NB4 (cell line): ENCODE measurements at regions not wholly inside any gene's neighbourhood (a gene's known extent, or its start where the extent isn't known, plus 50 kb on each side); places are given as distances from the start of the nearest gene placed in this dataset.

ENCODE experiments used
- DNase-seq: peaks from one replicate; pipeline ENCODE4 v3.0.0; 2010; ENCODE audit warnings: low read depth
- H3K4me3 ChIP-seq: one replicate; pipeline ENCODE4 v1.5.1; 2011; ENCODE audit warnings: mild to moderate bottlenecking, low read depth, low read length, moderate library complexity
- MYC ChIP-seq: IDR thresholded peaks from 2 replicates; pipeline ENCODE4 v1.6.1; 2011; ENCODE audit warnings: low read depth, low read length
- POLR2A ChIP-seq: IDR thresholded peaks from 2 replicates; pipeline ENCODE4 v1.6.1; 2011; ENCODE audit warnings: mild to moderate bottlenecking; ENCODE audit not compliant: insufficient read length; ENCODE audit errors: extremely low read depth
- TF ChIP-seq, protein P1 (sequence below): IDR thresholded peaks from 2 replicates; pipeline ENCODE4 v1.6.1; 2011; ENCODE audit warnings: low read depth, low read length
- TF ChIP-seq, protein P2 (sequence below): IDR thresholded peaks from one replicate; pipeline ENCODE4 v1.5.1; 2012; ENCODE audit warnings: low read depth, low read length

DNA sequence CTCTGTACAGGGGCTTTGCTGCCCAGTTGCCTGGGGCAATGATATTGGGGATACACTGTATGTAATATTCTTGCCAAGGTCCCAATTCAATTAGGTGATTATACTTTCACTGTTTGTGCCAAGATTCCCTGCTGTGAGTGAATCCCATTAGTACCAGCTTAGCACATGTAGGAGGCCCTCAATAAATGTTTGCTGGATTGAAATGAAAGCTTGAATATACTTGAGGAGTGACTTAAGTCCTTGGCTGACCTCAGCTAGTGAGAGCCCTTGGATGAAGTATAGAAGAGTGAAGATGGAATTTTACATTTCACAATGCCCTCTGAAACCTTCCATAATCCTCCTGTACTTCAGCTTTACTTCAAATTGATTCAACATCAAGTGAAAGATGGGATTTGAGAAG lies 102.9 kb downstream of the GATA6 start:
- no peak overlapping the region for H3K4me3 ChIP-seq
- TF ChIP-seq MYC (no peak), POLR2A (no peak)
- TF ChIP-seq, protein P1, sequence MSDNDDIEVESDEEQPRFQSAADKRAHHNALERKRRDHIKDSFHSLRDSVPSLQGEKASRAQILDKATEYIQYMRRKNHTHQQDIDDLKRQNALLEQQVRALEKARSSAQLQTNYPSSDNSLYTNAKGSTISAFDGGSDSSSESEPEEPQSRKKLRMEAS: no peak
- TF ChIP-seq, protein P2, sequence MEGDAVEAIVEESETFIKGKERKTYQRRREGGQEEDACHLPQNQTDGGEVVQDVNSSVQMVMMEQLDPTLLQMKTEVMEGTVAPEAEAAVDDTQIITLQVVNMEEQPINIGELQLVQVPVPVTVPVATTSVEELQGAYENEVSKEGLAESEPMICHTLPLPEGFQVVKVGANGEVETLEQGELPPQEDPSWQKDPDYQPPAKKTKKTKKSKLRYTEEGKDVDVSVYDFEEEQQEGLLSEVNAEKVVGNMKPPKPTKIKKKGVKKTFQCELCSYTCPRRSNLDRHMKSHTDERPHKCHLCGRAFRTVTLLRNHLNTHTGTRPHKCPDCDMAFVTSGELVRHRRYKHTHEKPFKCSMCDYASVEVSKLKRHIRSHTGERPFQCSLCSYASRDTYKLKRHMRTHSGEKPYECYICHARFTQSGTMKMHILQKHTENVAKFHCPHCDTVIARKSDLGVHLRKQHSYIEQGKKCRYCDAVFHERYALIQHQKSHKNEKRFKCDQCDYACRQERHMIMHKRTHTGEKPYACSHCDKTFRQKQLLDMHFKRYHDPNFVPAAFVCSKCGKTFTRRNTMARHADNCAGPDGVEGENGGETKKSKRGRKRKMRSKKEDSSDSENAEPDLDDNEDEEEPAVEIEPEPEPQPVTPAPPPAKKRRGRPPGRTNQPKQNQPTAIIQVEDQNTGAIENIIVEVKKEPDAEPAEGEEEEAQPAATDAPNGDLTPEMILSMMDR: no peak
- DNase-seq: no peak

DNA sequence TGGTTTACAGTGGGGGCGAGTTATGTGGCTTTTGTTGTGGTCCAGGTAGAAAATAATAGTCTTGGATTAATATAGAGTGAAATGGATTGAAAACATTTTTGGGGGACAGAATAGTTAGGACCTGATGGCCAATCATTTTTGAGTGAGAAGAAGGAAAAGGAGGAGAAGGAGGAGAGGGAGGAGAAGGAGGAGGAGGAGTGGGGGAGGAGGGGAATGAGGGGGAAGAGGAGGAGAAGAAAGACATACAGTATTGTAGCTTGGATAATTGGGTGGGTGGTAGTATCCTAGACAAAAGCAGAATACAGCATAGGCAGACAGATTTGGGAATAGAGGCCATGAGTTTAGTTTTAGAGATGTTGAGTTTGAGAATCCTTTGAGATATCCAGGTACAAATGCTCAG lies 101.6 kb downstream of the GATA6 start:
- no peak overlapping the region for H3K4me3 ChIP-seq
- DNase-seq: no peak
- TF ChIP-seq POLR2A: no peak
- TF ChIP-seq, protein P1: no peak

DNA sequence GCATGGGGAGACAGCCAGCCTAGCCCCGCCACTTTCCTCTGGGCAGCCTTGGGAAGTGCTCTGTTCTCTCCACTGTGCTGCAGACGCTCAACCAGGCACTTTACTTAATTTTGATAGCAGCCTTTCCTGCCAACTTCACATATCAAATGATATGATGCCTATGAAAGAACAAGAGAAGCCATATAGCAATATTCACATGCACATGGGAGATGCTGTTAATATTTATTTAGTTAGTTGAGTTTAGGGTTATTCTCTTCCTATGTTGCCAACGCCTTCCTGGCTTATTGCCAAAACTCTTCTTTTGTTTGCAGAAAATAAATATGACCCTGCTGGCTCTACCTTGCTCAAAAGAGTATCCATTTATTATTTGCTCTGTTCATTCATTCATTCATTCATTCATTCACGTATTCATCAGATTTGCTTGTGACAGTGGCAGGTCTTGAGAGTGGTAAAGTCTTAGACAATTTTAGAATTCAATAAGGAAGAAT lies 99.3 kb downstream of the GATA6 start:
- TF ChIP-seq, protein P2: no peak
- TF ChIP-seq, protein P1: no peak
- no peak for DNase-seq
- no peak overlapping the region for H3K4me3 ChIP-seq

DNA sequence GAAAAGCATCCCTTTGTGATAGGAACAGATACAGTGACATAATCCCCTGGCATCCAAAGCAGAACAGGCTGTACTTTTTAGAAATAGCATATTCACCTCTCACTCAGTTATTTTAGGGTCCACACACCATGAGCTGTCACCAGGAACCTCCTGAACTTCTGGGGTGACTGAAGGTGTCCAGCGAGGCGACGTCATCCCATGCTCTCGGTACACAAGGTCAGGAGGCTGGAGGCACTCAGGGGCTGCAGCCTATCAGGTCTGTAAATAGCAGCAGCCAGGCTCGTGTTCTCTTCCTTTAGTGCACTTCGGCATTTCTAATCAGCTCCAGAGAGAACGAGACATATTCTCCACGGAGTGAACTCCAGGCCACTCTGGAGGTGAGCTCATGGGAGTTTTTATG lies 98.3 kb downstream of the GATA6 start:
- no peak for DNase-seq
- no peak overlapping the region for H3K4me3 ChIP-seq
- TF ChIP-seq, protein P2: no peak
- TF ChIP-seq POLR2A (no peak), MYC (no peak)
- TF ChIP-seq, protein P1: no peak

DNA sequence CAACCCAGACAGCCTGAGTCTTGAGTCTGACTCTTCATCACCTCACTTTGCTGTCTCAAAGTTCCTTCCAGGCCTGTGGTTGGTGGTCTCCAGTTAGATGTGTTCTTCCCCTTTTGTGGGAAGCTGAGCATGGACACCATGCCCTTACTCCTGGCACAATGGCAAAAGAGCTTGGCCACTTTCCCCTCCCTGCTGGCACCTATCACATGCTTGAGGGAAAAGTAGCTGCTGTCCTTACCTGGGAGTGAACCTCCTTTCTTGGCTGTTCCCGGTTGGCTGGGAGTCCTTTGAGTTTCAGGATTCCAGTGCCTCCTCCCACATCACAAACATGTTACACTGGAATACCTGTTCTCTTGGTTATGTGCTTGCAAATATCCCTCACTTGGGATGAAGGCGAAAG lies 97.8 kb downstream of the GATA6 start:
- TF ChIP-seq MYC (no peak), POLR2A (no peak)
- TF ChIP-seq, protein P1: no peak
- TF ChIP-seq, protein P2: no peak
- no peak overlapping the region for H3K4me3 ChIP-seq
- DNase-seq: no peak

DNA sequence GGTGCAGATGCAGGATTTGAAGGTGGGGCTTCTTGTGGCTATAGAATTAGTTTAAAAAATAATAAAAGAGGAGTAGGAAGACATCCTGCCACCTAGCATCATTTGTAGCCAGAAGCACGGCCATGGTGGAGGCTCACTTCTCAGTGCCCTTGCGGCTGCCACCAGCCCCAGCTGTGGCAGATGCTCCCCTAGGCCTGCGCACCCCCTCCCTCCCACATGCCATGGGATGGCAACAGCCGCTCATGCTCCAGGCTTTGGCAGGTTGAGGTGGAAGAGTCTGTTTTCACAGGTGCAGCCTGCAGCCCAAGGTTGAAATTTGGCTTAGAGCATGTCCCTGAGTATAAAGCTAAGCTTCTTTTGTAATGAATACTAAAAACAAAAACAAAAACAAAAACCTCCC lies 96.4 kb downstream of the GATA6 start:
- no peak for DNase-seq
- H3K4me3 ChIP-seq: no peak overlapping the region
- TF ChIP-seq, protein P2: no peak
- TF ChIP-seq, protein P1: no peak
- TF ChIP-seq POLR2A (no peak), MYC (no peak)
